GM23338 (cell line): ENCODE measurements at regions not wholly inside any gene's neighbourhood (a gene's known extent, or its start where the extent isn't known, plus 50 kb on each side); places are given as distances from the start of the nearest gene placed in this dataset.

ENCODE experiments used
- ATAC-seq: fragments of 200-7000 bp; cut with Tn5 transposase; 3 replicates; pipeline ENCODE4 v1.9.1; 2020
- DNase-seq: peaks from one replicate; pipeline ENCODE4 v3.0.0-alpha.2; 2015; ENCODE audit warnings: low spot score
- H2AFZ ChIP-seq: fragments of 200-600 bp; sonication (generic); 2 replicates; pipeline ENCODE4 v1.8.0; 2016; ENCODE audit warnings: antibody characterized with exemption, mild to moderate bottlenecking, moderate library complexity
- H3F3A ChIP-seq: fragments of 200-600 bp; sonication (generic); replicated peaks from 2 replicates; pipeline ENCODE4 v1.8.0; 2017; ENCODE audit warnings: antibody characterized with exemption, mixed run types, low read depth
- H3K27ac ChIP-seq: fragments of 200-600 bp; sonication (generic); 2 replicates; pipeline ENCODE4 v1.6.1; 2016; ENCODE audit warnings: low read depth
- H3K27me3 ChIP-seq: fragments of 200-600 bp; sonication (generic); 2 replicates; pipeline ENCODE4 v1.8.0; 2016; ENCODE audit warnings: mild to moderate bottlenecking, mixed run types, moderate library complexity; ENCODE audit not compliant: insufficient read depth
- H3K36me3 ChIP-seq: fragments of 200-600 bp; sonication (generic); 2 replicates; pipeline ENCODE4 v1.8.0; 2016; ENCODE audit warnings: mild to moderate bottlenecking; ENCODE audit not compliant: insufficient read depth
- H3K4me1 ChIP-seq: fragments of 200-600 bp; sonication (generic); 2 replicates; pipeline ENCODE4 v1.8.0; 2016; ENCODE audit warnings: mild to moderate bottlenecking, moderate library complexity; ENCODE audit not compliant: insufficient read depth
- H3K4me2 ChIP-seq: fragments of 200-600 bp; sonication (generic); 2 replicates; pipeline ENCODE4 v1.7.1; 2017; ENCODE audit warnings: mixed run types
- H3K4me3 ChIP-seq: fragments of 200-600 bp; sonication (generic); 2 replicates; pipeline ENCODE4 v1.6.1; 2016; ENCODE audit warnings: mixed run types
- H3K79me2 ChIP-seq: fragments of 200-600 bp; sonication (generic); replicated peaks from 2 replicates; pipeline ENCODE4 v1.8.0; 2017; ENCODE audit warnings: mild to moderate bottlenecking; ENCODE audit not compliant: insufficient read depth
- H3K9me2 ChIP-seq: fragments of 200-600 bp; sonication (generic); 2 replicates; pipeline ENCODE4 v1.8.0; 2017; ENCODE audit not compliant: insufficient read depth
- H4K20me1 ChIP-seq: fragments of 200-600 bp; sonication (generic); replicated peaks from 2 replicates; pipeline ENCODE4 v1.8.0; 2017; ENCODE audit warnings: mild to moderate bottlenecking; ENCODE audit not compliant: insufficient read depth
- H3K27ac Mint-ChIP-seq: 2 replicates; pipeline ENCODE4 v1.8.0; 2020; ENCODE audit warnings: inconsistent platforms, mild to moderate bottlenecking, moderate library complexity, mixed read lengths
- H3K27me3 Mint-ChIP-seq: 3 replicates; pipeline ENCODE4 v1.8.0; 2022; ENCODE audit warnings: low read depth, mild to moderate bottlenecking, moderate library complexity, mixed read lengths, inconsistent platforms; ENCODE audit not compliant: insufficient read depth, poor library complexity
- H3K36me3 Mint-ChIP-seq: 3 replicates; pipeline ENCODE4 v1.8.0; 2021; ENCODE audit warnings: low read depth, mild to moderate bottlenecking, inconsistent platforms, moderate library complexity, mixed read lengths
- H3K4me1 Mint-ChIP-seq: 3 replicates; pipeline ENCODE4 v1.8.0; 2020; ENCODE audit warnings: mild to moderate bottlenecking, inconsistent platforms, mixed read lengths
- H3K4me3 Mint-ChIP-seq: 3 replicates; pipeline ENCODE4 v1.8.0; 2021; ENCODE audit warnings: moderate library complexity, mild to moderate bottlenecking, inconsistent platforms, mixed read lengths
- H3K9me3 Mint-ChIP-seq: 3 replicates; pipeline ENCODE4 v1.8.0; 2020; ENCODE audit warnings: moderate library complexity, mild to moderate bottlenecking, inconsistent platforms, mixed read lengths
- CREB1 ChIP-seq: fragments of 250-450 bp; sonication (Bioruptor Pico); IDR thresholded peaks from 2 replicates; pipeline ENCODE4 v1.5.0; 2020; ENCODE audit warnings: low read depth, mild to moderate bottlenecking, moderate library complexity
- CTCF ChIP-seq, 2 experiments: fragments of 200-600 bp in 1 of 2; sonication (generic) in 1 of 2; conservative IDR thresholded peaks; 2 replicates each; pipeline versions ENCODE4 v1.5.1 to v1.6.1; 2016 to 2017; ENCODE audit warnings: antibody characterized with exemption in 2 of 2, low read depth in 2 of 2, mild to moderate bottlenecking in 2 of 2, moderate library complexity in 1 of 2
- ETS1 ChIP-seq: IDR thresholded peaks from 2 replicates; pipeline ENCODE4 v1.6.1; 2016; ENCODE audit warnings: antibody characterized with exemption
- EZH2 ChIP-seq: fragments of 200-600 bp; sonication (generic); IDR thresholded peaks from one replicate; pipeline ENCODE4 v1.8.0; 2017; ENCODE audit warnings: antibody characterized with exemption, mild to moderate bottlenecking, low read depth; ENCODE audit not compliant: unreplicated experiment
- EZH2phosphoT487 ChIP-seq: fragments of 200-600 bp; sonication (generic); IDR thresholded peaks from one replicate; pipeline ENCODE4 v1.8.1; 2018; ENCODE audit warnings: antibody characterized with exemption; ENCODE audit not compliant: unreplicated experiment
- JUNB ChIP-seq: IDR thresholded peaks from one replicate; pipeline ENCODE4 v1.6.1; 2016; ENCODE audit warnings: antibody characterized with exemption; ENCODE audit not compliant: unreplicated experiment
- NANOG ChIP-seq: IDR thresholded peaks from 2 replicates; pipeline ENCODE4 v1.6.1; 2016; ENCODE audit warnings: antibody characterized with exemption, borderline replicate concordance
- POLR2AphosphoS5 ChIP-seq: IDR thresholded peaks from 2 replicates; pipeline ENCODE4 v1.6.1; 2016; ENCODE audit warnings: antibody characterized with exemption, low read depth
- REST ChIP-seq: IDR thresholded peaks from one replicate; pipeline ENCODE4 v1.6.1; 2018; ENCODE audit warnings: antibody characterized with exemption; ENCODE audit not compliant: unreplicated experiment
- STAT1 ChIP-seq: IDR thresholded peaks from one replicate; pipeline ENCODE4 v1.6.1; 2016; ENCODE audit warnings: antibody characterized with exemption; ENCODE audit not compliant: unreplicated experiment
- ZNF114 ChIP-seq: fragments of 250-450 bp; sonication (Bioruptor Pico); IDR thresholded peaks from 2 replicates; pipeline ENCODE4 v1.5.0; 2020; ENCODE audit warnings: mild to moderate bottlenecking, moderate library complexity
- ZNF331 ChIP-seq: fragments of 250-450 bp; sonication (Bioruptor Pico); IDR thresholded peaks from 2 replicates; pipeline ENCODE4 v1.5.0; 2020; ENCODE audit warnings: low read depth, mild to moderate bottlenecking, moderate library complexity
- ZNF462 ChIP-seq: fragments of 250-450 bp; sonication (Bioruptor Pico); IDR thresholded peaks from 2 replicates; pipeline ENCODE4 v1.5.0; 2020; ENCODE audit warnings: mild to moderate bottlenecking, moderate library complexity

- no peaks in the 10 kb centered on the region for H3K36me3 Mint-ChIP-seq
- Histone ChIP-seq H3K79me2 (no peaks in the 10 kb centered on the region), H3K27me3 (no peaks in the 10 kb centered on the region), H3K4me3 (no peak overlapping the region), H3K36me3 (no peaks in the 10 kb centered on the region; the same call in 1 of the 2 replicates), H2AFZ (no peak overlapping the region), H3F3A (no peaks in the 10 kb centered on the region), H3K4me2 (no peak overlapping the region), H3K4me1 (peaks cover 20% of the 10 kb centered on the region), H4K20me1 (no peaks in the 10 kb centered on the region), H3K9me2 (peaks cover 4% of the 10 kb centered on the region), H3K27ac (no peak overlapping the region)
- DNase-seq: no peak
- H3K9me3 Mint-ChIP-seq: no peaks in the 10 kb centered on the region
- H3K27ac Mint-ChIP-seq: no peak overlapping the region
- H3K4me1 Mint-ChIP-seq: peaks cover 27% of the 10 kb centered on the region
- no peak overlapping the region for H3K4me3 Mint-ChIP-seq
- no peak for ATAC-seq
- no peak for TF ChIP-seq REST
- no peak for TF ChIP-seq ZNF462 (CRISPR knock-in tag)
- TF ChIP-seq ZNF114: no peak
- TF ChIP-seq ETS1: no peak
- TF ChIP-seq STAT1: no peak
- no peak for TF ChIP-seq CTCF (conservative IDR thresholded peaks at IDR 0.05; ENCODE audit: low read depth in 2 of 2)
- TF ChIP-seq ZNF331 (CRISPR knock-in tag): no peak
- no peak for TF ChIP-seq POLR2AphosphoS5
- no peak for TF ChIP-seq EZH2phosphoT487
- TF ChIP-seq NANOG: no peak
- TF ChIP-seq JUNB: no peak
- no peak for TF ChIP-seq EZH2
- TF ChIP-seq CREB1 (CRISPR knock-in tag): no peak
- H3K27me3 Mint-ChIP-seq: peaks cover 3% of the 10 kb centered on the region
These were observed 101.6 kb upstream of the EEPD1 start for GRCh38 chr7:36051501-36051900.
